Urinary bladder (tissue), 3 donors: ENCODE measurements at regions not wholly inside any gene's neighbourhood (a gene's known extent, or its start where the extent isn't known, plus 50 kb on each side); places are given as distances from the start of the nearest gene placed in this dataset.

Experiments
- DNase-seq: peaks from one replicate; pipeline ENCODE4 v3.0.0-alpha.2; 2015; ENCODE audit errors: extremely low spot score
- H3K27ac ChIP-seq: one replicate; pipeline ENCODE4 v1.5.1; 2013; ENCODE audit warnings: low read depth, mild to moderate bottlenecking, moderate library complexity
- H3K36me3 ChIP-seq: one replicate; pipeline ENCODE4 v1.6.1; 2013; ENCODE audit warnings: mild to moderate bottlenecking, moderate library complexity; ENCODE audit not compliant: insufficient read depth
- H3K4me1 ChIP-seq: one replicate; pipeline ENCODE4 v1.6.1; 2013; ENCODE audit warnings: mild to moderate bottlenecking, moderate library complexity; ENCODE audit not compliant: insufficient read depth
- H3K4me3 ChIP-seq: one replicate; pipeline ENCODE4 v1.5.1; 2013; ENCODE audit warnings: low read depth, low read length
- WGBS: extraction: QIAGEN DNeasy Blood & Tissue Kit; methylation state at CpG from one replicate; pipeline ENCODE4 v1.1.7; 2013; 5-methylcytosine and 5-hydroxymethylcytosine counted together
- donor health status: healthy with polysubstance abuse.
- donor health status: healthy.

DNA sequence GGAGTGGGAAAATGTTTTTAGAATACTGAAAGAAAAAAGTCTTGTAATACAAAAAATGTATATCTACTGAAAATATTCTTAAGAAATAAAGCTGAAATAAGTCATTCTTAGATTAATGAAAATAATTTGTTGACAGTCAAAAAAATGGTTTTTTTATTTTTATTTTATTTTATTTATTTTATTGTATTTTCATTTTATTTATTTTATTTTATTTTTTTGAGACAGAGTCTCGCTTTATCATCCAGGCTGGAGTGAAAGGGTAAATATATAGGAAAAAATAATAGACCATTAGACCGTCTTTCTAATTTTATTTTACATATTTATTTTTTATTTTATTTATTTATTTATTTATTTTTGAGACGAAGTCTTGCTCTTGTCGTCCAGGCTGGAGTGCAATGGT lies 1583.6 kb upstream of the TMEFF2 start:
- H3K36me3 ChIP-seq, result no peaks in the 10 kb centered on the region
- no peaks in the 10 kb centered on the region for H3K4me1 ChIP-seq
- H3K4me3 ChIP-seq, result no peak overlapping the region
- DNase-seq, result no peak
- no peak overlapping the region for H3K27ac ChIP-seq
- WGBS, result 91% methylated on average over 4 of the region's 4 CpGs

DNA sequence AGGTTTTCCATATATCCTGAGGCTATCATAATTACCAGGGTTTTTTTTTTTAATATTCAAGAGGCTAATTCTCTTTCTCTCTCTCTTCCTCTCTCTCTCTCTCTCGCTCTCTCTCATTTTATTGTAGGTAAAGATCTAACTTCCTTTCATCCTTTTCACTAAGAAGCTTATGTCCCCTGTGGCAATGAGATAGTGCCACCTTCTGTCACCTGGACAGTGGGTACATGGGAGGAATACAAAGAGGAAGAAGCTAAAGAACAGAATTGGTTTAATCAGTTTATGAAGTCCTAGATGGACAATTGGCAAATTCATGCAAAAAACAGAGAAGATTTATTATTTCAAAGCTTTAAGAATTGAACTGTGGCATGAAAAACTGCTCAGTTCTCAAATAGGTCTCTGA lies 1582.3 kb upstream of the TMEFF2 start:
- no peak for DNase-seq
- WGBS, result 71% methylated on average over 1 of the region's 1 CpG
- H3K4me3 ChIP-seq, result no peak overlapping the region
- no peaks in the 10 kb centered on the region for H3K4me1 ChIP-seq
- H3K36me3 ChIP-seq, result no peaks in the 10 kb centered on the region
- H3K27ac ChIP-seq, result no peak overlapping the region

DNA sequence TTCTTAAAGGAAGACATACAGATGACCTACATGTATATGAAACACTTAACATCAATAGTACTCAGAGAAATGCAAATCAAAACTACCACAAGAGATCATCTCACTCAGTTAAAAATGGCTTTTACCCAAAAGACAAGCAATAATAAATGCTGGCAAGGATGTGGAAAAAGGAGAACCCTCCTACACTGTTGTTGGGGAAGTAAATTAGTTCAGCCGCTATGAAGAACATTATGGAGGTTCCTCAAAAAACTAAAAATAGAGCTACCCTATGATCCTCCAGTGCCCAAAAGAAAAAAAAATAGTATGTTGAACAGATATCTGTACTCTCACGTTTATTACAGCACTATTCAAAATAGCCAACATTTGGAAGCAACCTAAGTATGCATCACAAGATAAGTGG lies 1579.4 kb upstream of the TMEFF2 start:
- 46% methylated on average over 2 of the region's 2 CpGs for WGBS
- Histone ChIP-seq H3K4me1 (no peaks in the 10 kb centered on the region), H3K4me3 (no peak overlapping the region), H3K27ac (no peak overlapping the region), H3K36me3 (no peaks in the 10 kb centered on the region)
- no peak for DNase-seq

DNA sequence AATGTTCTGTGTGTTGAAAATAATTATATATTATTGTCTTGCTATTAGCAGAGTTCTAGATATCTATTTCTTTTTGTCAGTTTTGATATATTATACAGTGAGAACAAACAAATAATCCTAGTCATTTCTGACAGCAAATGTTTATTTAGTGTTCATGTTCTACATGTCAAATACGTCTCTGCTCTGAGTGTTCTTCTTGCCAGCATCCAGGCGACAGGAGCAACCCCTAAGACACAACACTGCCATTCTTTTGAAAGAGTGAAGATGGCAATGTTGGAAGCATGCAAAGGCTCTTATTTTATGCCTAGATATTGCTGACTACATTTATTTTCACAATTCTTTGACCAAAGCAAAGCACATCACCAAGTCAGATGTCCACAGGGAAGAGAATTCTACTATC lies 1556.6 kb upstream of the TMEFF2 start:
- no peak overlapping the region for H3K4me3 ChIP-seq
- DNase-seq, result no peak
- H3K4me1 ChIP-seq, result no peaks in the 10 kb centered on the region
- H3K36me3 ChIP-seq, result no peaks in the 10 kb centered on the region
- 72% methylated on average over 2 of the region's 2 CpGs for WGBS
- H3K27ac ChIP-seq, result no peak overlapping the region

DNA sequence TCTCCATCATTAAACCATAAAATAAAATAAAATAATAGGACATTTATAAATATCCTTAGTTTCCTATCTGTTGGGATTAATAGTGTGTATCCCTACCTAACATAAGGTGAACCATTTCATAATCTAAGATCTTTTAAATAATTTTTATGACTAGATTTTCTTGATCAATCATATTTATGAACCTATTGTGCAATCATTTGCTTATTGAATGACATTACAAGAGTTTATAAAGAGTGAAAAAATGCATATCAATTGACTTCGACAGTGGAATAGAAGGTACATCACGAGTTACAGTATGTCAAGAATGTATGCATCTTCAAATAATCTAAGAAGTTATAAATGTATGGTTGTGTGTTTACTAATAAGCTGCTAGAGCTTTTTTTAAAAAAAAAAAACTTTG lies 1554.8 kb upstream of the TMEFF2 start:
- no peak for DNase-seq
- Histone ChIP-seq H3K27ac (no peak overlapping the region), H3K4me3 (no peak overlapping the region), H3K4me1 (no peaks in the 10 kb centered on the region), H3K36me3 (no peaks in the 10 kb centered on the region)
- 80% methylated on average over 2 of the region's 2 CpGs for WGBS

DNA sequence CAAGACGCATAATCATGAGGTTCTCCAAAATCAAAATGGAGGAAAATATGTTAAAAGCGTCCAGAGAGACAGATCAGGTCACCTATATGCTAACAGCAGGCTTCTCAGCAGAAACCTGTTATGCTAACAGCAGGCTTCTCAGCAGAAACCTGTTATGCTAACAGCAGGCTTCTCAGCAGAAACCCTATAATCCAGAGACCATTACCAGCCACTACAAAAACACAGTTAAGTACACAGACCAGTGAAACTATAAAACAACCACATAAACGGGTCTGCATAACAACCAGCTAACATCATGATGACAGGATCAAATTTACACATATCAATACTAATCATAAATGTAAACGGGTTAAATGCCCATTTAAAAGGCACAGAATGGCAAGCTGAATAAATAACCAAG lies 1548.4 kb upstream of the TMEFF2 start:
- no peak overlapping the region for H3K4me3 ChIP-seq
- H3K27ac ChIP-seq, result no peak overlapping the region
- no peaks in the 10 kb centered on the region for H3K4me1 ChIP-seq
- no peaks in the 10 kb centered on the region for H3K36me3 ChIP-seq
- WGBS, result 22% methylated on average over 4 of the region's 4 CpGs
- DNase-seq, result no peak

DNA sequence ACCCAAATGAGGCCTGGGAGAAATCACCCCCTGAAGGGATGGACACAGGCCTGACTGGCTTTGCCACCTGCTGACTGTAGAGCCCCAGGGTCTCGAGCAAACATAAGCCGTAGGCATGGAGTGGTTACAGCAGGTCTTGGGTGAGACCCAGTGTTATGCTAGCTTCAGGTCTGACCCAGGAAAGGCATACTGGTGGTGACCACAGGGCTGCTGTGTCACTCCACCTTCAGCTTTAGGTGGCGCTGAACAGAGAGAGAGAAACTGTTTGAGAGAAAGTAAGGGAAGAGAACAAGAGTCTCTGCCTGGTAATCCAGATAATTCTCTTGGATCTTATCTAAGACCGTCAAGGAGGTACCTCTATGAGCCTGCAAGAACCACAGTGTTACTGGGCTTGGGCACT lies 1544.2 kb upstream of the TMEFF2 start:
- Histone ChIP-seq H3K36me3 (no peaks in the 10 kb centered on the region), H3K27ac (no peak overlapping the region), H3K4me1 (no peaks in the 10 kb centered on the region), H3K4me3 (no peak overlapping the region)
- WGBS, result 88% methylated on average over 4 of the region's 4 CpGs
- DNase-seq, result no peak

DNA sequence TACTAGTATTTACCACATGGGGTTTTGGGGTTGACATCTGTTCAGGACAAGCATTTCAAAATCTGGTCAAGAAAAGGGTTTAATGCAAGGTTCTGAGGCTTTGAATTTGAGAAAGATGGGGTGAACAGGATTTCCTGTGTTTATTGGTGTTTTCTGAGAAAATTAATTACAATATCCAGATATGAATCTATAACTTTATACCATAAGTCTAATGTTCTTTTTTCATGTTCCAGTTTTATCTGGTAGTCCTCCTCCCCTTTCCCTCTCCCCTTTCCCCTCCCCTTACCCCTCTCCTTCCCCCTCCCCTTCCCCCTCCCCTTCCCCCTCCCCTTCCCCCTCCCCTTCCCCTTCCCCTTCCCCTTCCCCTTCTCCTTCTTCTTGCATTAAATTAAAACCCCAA lies 1518.2 kb upstream of the TMEFF2 start:
- H3K36me3 ChIP-seq, result no peaks in the 10 kb centered on the region
- H3K4me1 ChIP-seq, result no peaks in the 10 kb centered on the region
- no peak for DNase-seq
- no peak overlapping the region for H3K4me3 ChIP-seq
- H3K27ac ChIP-seq, result no peak overlapping the region

DNA sequence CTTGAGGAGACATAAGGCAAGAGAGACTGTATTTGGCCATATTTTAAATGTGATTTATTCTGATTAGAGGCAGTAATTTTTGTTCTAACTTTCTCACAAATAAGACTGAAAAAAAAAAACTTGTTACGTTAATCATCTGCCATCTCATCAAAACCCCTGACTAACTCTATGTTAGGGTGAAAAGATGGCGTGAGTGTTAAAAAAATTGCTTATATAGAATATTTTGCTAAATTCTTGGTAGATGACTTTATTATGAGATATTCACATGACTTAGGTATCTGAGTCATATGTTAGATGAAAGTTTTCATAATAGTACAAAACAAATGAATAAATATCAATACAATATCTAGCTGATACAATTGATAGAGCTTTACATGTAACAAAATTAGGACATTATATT lies 1508.7 kb upstream of the TMEFF2 start:
- H3K27ac ChIP-seq, result no peak overlapping the region

DNA sequence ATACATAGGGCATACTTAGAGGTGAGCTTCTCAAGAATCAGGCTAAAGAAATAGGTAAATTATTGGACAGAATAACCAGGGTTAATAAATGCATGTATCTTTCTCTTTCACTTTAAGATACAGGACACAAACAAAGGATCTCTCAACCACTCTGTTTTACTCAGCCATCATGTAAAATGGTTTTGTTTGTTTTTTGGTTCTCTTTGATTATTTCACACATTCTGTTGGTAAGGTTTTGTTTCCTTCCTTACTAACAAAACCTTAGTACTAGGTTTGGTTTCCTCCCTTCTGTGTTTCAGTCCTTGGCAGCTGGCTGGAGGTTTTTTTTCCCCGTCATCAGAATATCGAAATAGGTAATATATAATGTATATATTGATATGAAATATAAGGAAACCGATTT lies 1506.8 kb upstream of the TMEFF2 start:
- Histone ChIP-seq H3K4me3 (no peak overlapping the region), H3K4me1 (no peaks in the 10 kb centered on the region), H3K27ac (no peak overlapping the region), H3K36me3 (no peaks in the 10 kb centered on the region)
- 88% methylated on average over 3 of the region's 3 CpGs for WGBS
- DNase-seq, result no peak

More for the DNA sequence above, 1508.7 kb upstream of the TMEFF2 start:
- H3K4me3 ChIP-seq, result no peak overlapping the region
- no peak for DNase-seq
- no peaks in the 10 kb centered on the region for H3K4me1 ChIP-seq
- 91% methylated on average over 2 of the region's 2 CpGs for WGBS
- no peaks in the 10 kb centered on the region for H3K36me3 ChIP-seq

DNA sequence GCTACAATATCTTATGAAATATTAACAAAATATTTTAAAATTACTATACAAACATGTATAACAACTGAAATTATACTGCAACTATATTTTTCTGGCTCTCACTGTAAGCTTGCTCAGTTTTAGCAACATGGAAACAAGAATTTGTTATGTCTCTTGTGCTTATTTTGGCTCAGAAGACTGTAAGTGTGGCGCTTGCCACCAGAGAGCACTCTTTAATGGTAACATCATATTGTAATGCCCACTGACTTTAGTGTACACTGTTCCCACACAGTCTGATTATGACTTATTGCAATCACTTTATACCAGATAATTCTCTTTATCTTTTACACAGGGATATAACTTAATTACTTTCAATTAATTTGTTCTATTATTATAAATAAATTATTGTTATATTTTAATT lies 1500.6 kb upstream of the TMEFF2 start:
- no peak overlapping the region for H3K4me3 ChIP-seq
- no peak overlapping the region for H3K27ac ChIP-seq
- WGBS, result 42% methylated on average over 1 of the region's 1 CpG
- H3K4me1 ChIP-seq, result no peaks in the 10 kb centered on the region
- H3K36me3 ChIP-seq, result no peaks in the 10 kb centered on the region
- no peak for DNase-seq

DNA sequence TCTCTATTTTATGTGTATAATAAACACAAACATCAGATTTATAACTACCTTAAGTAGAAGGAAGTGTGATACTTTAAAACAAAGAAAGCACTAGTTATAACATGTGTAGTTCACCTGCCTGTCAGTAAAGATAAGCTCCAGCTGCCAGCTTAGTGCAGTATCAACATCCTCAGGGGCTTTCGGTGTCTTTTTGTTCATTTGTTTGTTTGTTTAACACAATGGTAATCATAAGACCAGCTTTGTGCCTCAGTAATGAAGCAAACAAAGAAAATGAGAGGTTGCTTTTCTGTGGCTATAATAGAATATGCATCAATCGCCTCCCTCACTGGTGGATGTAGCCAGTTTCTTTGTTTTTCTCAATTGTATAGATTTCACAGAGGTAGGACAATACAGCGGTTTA lies 1499.0 kb upstream of the TMEFF2 start:
- no peaks in the 10 kb centered on the region for H3K36me3 ChIP-seq
- no peak overlapping the region for H3K27ac ChIP-seq
- no peak for DNase-seq
- H3K4me1 ChIP-seq, result no peaks in the 10 kb centered on the region
- WGBS, result 68% methylated on average over 3 of the region's 3 CpGs
- H3K4me3 ChIP-seq, result no peak overlapping the region

DNA sequence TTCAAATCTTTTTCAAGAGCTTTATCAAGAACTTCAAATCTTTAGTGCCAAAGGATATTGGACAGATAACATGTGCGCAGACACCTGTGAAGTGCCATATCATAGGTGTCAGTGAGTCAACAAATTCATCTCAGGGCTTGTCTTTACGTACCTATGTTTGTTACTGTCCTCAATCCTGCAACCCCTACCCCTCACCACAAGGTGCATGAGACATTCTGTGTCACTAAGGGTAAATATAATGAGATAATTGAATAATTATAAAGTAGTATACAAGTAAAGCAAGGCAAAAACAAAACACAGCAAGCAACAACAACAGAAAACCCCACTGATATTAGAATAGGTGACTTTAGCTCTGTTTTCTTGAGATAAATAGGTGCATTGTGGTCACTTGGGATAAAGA lies 1495.8 kb upstream of the TMEFF2 start:
- no peak overlapping the region for H3K27ac ChIP-seq
- H3K4me1 ChIP-seq, result no peaks in the 10 kb centered on the region
- H3K4me3 ChIP-seq, result no peak overlapping the region
- no peak for DNase-seq
- H3K36me3 ChIP-seq, result no peaks in the 10 kb centered on the region
- WGBS, result 68% methylated on average over 2 of the region's 2 CpGs

DNA sequence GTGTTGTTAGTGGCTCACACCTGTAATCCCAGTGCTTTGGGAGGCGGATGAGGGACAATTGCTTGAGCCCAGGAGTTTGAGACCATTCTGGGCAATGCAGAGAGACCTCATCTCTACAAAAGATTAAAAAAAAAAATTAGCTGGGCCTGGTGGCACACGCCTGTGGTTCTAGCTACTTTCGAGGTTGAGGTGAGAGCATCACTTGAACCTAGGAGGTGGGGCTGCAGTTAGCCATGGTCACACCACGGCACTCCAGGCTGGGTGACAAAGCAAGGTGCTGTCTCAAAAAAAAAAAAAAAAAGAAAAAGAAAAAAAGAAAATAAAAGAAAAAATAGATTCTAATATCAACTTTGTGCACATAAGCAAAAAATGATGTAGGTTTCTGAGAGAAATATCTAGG lies 1492.5 kb upstream of the TMEFF2 start:
- H3K27ac ChIP-seq, result no peak overlapping the region
- no peaks in the 10 kb centered on the region for H3K36me3 ChIP-seq
- no peak for DNase-seq
- WGBS, result 90% methylated on average over 4 of the region's 4 CpGs
- no peak overlapping the region for H3K4me3 ChIP-seq
- H3K4me1 ChIP-seq, result no peaks in the 10 kb centered on the region

DNA sequence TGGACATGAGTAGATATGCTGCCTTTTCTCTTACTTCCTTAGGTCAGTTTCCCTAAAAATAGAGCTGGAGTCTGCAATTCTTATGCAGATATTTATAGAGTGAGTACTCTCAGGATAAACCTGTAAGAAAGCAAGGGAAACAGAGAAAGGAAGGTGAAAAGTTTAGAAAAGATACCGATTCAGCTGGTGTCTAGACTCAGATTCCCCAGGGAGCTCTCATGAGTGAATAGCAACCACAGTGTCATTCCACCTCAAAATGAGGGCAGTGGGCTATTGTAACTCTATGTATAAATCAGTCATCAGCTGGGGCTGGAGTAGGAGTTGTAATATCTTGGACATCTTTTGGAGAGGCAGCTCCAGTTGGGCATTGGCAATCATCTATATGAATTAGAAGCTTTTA lies 1485.1 kb upstream of the TMEFF2 start:
- Histone ChIP-seq H3K27ac (no peak overlapping the region), H3K36me3 (no peaks in the 10 kb centered on the region), H3K4me3 (no peak overlapping the region), H3K4me1 (no peaks in the 10 kb centered on the region)
- WGBS, result 61% methylated on average over 1 of the region's 1 CpG
- no peak for DNase-seq
